ENCODE measurements at regions not wholly inside any gene's neighbourhood (a gene's known extent, or its start where the extent isn't known, plus 50 kb on each side); places are given as distances from the start of the nearest gene placed in this dataset.
"Not testable (repeated sequence)": the region's sequence is repeated elsewhere in the genome, so short reads cannot be mapped to it uniquely, and the experiment has no call there.

GRCh38 chr3:103866113-103866512 is 1431.3 kb downstream of the ZPLD1 start:
- Mint-ChIP-seq H3K36me3 (no peaks in the 10 kb centered on the region), H3K27ac (no peak overlapping the region), H3K9me3 (peaks cover 15 to 19% of the 10 kb centered on the region in 2 donors)
- ATAC-seq (no peak), DNase-seq (ENCODE audit: low spot score in 2 of 2) (no peak)

- no peak overlapping the region for H3K27ac Mint-ChIP-seq
- ATAC-seq: no peak
These were observed 1438.2 kb downstream of the ZPLD1 start for GRCh38 chr3:103873021-103873420.

GRCh38 chr3:103873897-103874545 is 1439.2 kb downstream of the ZPLD1 start:
- H3K27ac Mint-ChIP-seq: no peak overlapping the region
- peaks cover 8 to 13% of the 10 kb centered on the region in 2 donors for H3K9me3 Mint-ChIP-seq
- ATAC-seq: no peak
- no peak for DNase-seq (ENCODE audit: low spot score in 2 of 2)
- H3K36me3 Mint-ChIP-seq: no peaks in the 10 kb centered on the region

More at GRCh38 chr3:103873021-103873420, 1438.2 kb downstream of the ZPLD1 start:
- peaks cover 3 to 10% of the 10 kb centered on the region in 2 donors for H3K9me3 Mint-ChIP-seq
- H3K36me3 Mint-ChIP-seq: no peaks in the 10 kb centered on the region
- no peak for DNase-seq (ENCODE audit: low spot score in 2 of 2)

GRCh38 chr3:103881809-103882208 is 1447.0 kb downstream of the ZPLD1 start:
- not testable (repeated sequence) for DNase-seq (ENCODE audit: low spot score in 2 of 2); ATAC-seq; H3K36me3 Mint-ChIP-seq; H3K27ac Mint-ChIP-seq
- peaks cover 9 to 12% of the 10 kb centered on the region in 2 donors for H3K9me3 Mint-ChIP-seq

- no peaks in the 10 kb centered on the region for H3K36me3 Mint-ChIP-seq
- no peak overlapping the region for H3K27ac Mint-ChIP-seq
- no peaks in the 10 kb centered on the region for H3K9me3 Mint-ChIP-seq
- DNase-seq (ENCODE audit: low spot score in 2 of 2) (no peak), ATAC-seq (no peak)
These were observed 1454.9 kb downstream of the ZPLD1 start for GRCh38 chr3:103889675-103890074.

GRCh38 chr3:103894162-103894822 is 1459.5 kb downstream of the ZPLD1 start:
- Mint-ChIP-seq H3K27ac (no peak overlapping the region), H3K36me3 (no peaks in the 10 kb centered on the region), H3K9me3 (peaks cover 0 to 3% of the 10 kb centered on the region in 2 donors)
- DNase-seq (ENCODE audit: low spot score in 2 of 2) (no peak), ATAC-seq (no peak)

GRCh38 chr3:103899328-103899727 is 1464.5 kb downstream of the ZPLD1 start:
- Mint-ChIP-seq H3K27ac (no peak overlapping the region), H3K36me3 (no peaks in the 10 kb centered on the region), H3K9me3 (peaks cover 8 to 13% of the 10 kb centered on the region in 2 donors)
- ATAC-seq (no peak), DNase-seq (ENCODE audit: low spot score in 2 of 2) (no peak)

GRCh38 chr3:103904991-103905390 is 1461.7 kb upstream of the ALCAM start:
- Mint-ChIP-seq H3K9me3 (peaks cover 8 to 10% of the 10 kb centered on the region in 2 donors), H3K27ac (no peak overlapping the region), H3K36me3 (no peaks in the 10 kb centered on the region)
- ATAC-seq (no peak), DNase-seq (ENCODE audit: low spot score in 2 of 2) (no peak)

- Mint-ChIP-seq H3K9me3 (peaks cover 10% of the 10 kb centered on the region in 2 donors), H3K36me3 (no peaks in the 10 kb centered on the region), H3K27ac (no peak overlapping the region)
- ATAC-seq (no peak), DNase-seq (ENCODE audit: low spot score in 2 of 2) (no peak)
These were observed 1460.4 kb upstream of the ALCAM start for GRCh38 chr3:103906304-103906703.

- DNase-seq (ENCODE audit: low spot score in 2 of 2) (no peak), ATAC-seq (no peak)
- Mint-ChIP-seq H3K36me3 (no peaks in the 10 kb centered on the region), H3K27ac (no peak overlapping the region), H3K9me3 (peaks cover 5 to 10% of the 10 kb centered on the region in 2 donors)
These were observed 1459.9 kb upstream of the ALCAM start for GRCh38 chr3:103906808-103907207.

- no peak for ATAC-seq
- Mint-ChIP-seq H3K9me3 (peaks cover 0 to 7% of the 10 kb centered on the region in 2 donors), H3K36me3 (no peaks in the 10 kb centered on the region), H3K27ac (no peak overlapping the region)
- DNase-seq (ENCODE audit: low spot score in 2 of 2): no peak
These were observed 1459.1 kb upstream of the ALCAM start for GRCh38 chr3:103907567-103907966.

- Mint-ChIP-seq H3K9me3 (peaks cover 0 to 7% of the 10 kb centered on the region in 2 donors), H3K27ac (no peak overlapping the region), H3K36me3 (no peaks in the 10 kb centered on the region)
- DNase-seq (ENCODE audit: low spot score in 2 of 2) (no peak), ATAC-seq (no peak)
These were observed 1457.3 kb upstream of the ALCAM start for GRCh38 chr3:103909395-103909794.

GRCh38 chr3:103918336-103918735 is 1448.4 kb upstream of the ALCAM start:
- no peak for ATAC-seq
- DNase-seq (ENCODE audit: low spot score in 2 of 2): no peak
- no peak overlapping the region for H3K27ac Mint-ChIP-seq
- no peaks in the 10 kb centered on the region for H3K36me3 Mint-ChIP-seq
- H3K9me3 Mint-ChIP-seq: no peaks in the 10 kb centered on the region

- Mint-ChIP-seq H3K27ac (no peak overlapping the region), H3K36me3 (no peaks in the 10 kb centered on the region), H3K9me3 (no peaks in the 10 kb centered on the region)
- no peak for DNase-seq (ENCODE audit: low spot score in 2 of 2)
- no peak for ATAC-seq
These were observed 1447.4 kb upstream of the ALCAM start for GRCh38 chr3:103919327-103919726.

GRCh38 chr3:103923907-103924306 is 1442.8 kb upstream of the ALCAM start:
- ATAC-seq (no peak), DNase-seq (ENCODE audit: low spot score in 2 of 2) (no peak)
- no peak overlapping the region for H3K27ac Mint-ChIP-seq
- H3K36me3 Mint-ChIP-seq: no peaks in the 10 kb centered on the region
- H3K9me3 Mint-ChIP-seq: peaks cover 0 to 5% of the 10 kb centered on the region in 2 donors

- H3K9me3 Mint-ChIP-seq: peaks cover 0 to 5% of the 10 kb centered on the region in 2 donors
- no peaks in the 10 kb centered on the region for H3K36me3 Mint-ChIP-seq
- ATAC-seq (no peak), DNase-seq (ENCODE audit: low spot score in 2 of 2) (no peak)
- no peak overlapping the region for H3K27ac Mint-ChIP-seq
These were observed 1442.2 kb upstream of the ALCAM start for GRCh38 chr3:103924544-103924943.

- peaks cover 0 to 9% of the 10 kb centered on the region in 2 donors for H3K9me3 Mint-ChIP-seq
- no peak for ATAC-seq
- no peak overlapping the region for H3K27ac Mint-ChIP-seq
- no peak for DNase-seq (ENCODE audit: low spot score in 2 of 2)
- H3K36me3 Mint-ChIP-seq: no peaks in the 10 kb centered on the region
These were observed 1439.8 kb upstream of the ALCAM start for GRCh38 chr3:103926936-103927335.

GRCh38 chr3:103927896-103928295 is 1438.8 kb upstream of the ALCAM start:
- Mint-ChIP-seq H3K9me3 (peaks cover 7 to 9% of the 10 kb centered on the region in 2 donors), H3K27ac (no peak overlapping the region), H3K36me3 (no peaks in the 10 kb centered on the region)
- DNase-seq (ENCODE audit: low spot score in 2 of 2) (no peak), ATAC-seq (no peak)

Data from activated naive CD4-positive, alpha-beta T cell treated with anti-CD3 and anti-CD28 coated beads, Interleukin-2, amount 50 U/mL, for 72 hours (primary cell).